ENCODE measurements at regions not wholly inside any gene's neighbourhood (a gene's known extent, or its start where the extent isn't known, plus 50 kb on each side); places are given as distances from the start of the nearest gene placed in this dataset.

DNA sequence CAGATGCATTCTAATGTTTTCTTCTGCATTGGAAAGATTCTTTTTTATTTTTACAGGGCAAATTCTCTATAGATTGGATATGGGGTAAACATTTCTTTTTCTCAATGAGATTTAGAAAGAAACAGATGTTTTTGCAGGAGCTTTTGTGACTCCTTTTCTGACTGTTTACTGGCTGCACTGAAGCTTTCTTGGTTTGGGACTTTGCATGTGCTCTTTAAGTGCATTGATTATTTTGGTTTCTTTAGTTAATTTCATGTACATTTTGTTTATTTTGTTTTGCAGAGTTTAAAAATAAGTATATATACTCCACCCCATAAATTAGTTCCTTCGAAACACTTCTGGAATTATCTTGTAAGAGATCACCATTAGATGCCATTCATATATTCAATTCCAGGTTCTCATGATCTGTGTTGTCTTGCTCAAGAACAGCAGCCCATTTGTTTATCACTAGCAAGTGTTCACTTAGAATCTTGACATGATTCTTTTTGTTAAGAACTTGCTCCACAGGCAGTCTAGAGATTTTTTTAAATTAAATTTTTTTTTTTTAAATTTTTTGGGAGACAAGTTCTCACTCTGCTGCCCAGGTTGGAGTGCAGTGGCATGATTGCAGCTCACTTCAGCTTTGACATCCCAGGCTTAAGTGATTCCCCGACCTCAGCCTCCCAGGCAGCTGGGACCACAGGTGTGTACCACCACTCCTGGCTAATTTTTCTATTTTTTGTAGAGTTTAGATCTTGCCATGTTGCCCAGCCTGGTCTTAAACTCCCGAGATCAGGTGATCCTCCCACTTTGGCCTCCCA lies 233.7 kb downstream of the MYCN start:
- no peaks in the 10 kb centered on the region for H3K4me1 ChIP-seq (ENCODE audit: control insufficient read depth in 5 of 5, insufficient read depth in 5 of 5, low read length in 5 of 5)
- H3K36me3 ChIP-seq (ENCODE audit: control insufficient read depth in 4 of 4, insufficient read depth in 4 of 4, low read length in 4 of 4) = no peaks in the 10 kb centered on the region
- no peak overlapping the region for H3K27ac ChIP-seq (ENCODE audit: low read depth in 1 of 2, low read length in 1 of 2)
- 83 to 85% methylated on average over 3 of the region's 3 CpGs for WGBS, 2 donors
- no peak overlapping the region for H3K4me3 ChIP-seq
- no peaks in the 10 kb centered on the region for H3K27me3 ChIP-seq (ENCODE audit: control insufficient read depth in 3 of 3, insufficient read depth in 3 of 3, low read length in 2 of 3)
- no peak overlapping the region for H3K9ac ChIP-seq (ENCODE audit: insufficient read depth in 1 of 2, low read length in 2 of 2)
- ATAC-seq (ENCODE audit: insufficient read depth, low FRiP score) = no peak
- DNase-seq = no peak
- TF ChIP-seq, protein P1, sequence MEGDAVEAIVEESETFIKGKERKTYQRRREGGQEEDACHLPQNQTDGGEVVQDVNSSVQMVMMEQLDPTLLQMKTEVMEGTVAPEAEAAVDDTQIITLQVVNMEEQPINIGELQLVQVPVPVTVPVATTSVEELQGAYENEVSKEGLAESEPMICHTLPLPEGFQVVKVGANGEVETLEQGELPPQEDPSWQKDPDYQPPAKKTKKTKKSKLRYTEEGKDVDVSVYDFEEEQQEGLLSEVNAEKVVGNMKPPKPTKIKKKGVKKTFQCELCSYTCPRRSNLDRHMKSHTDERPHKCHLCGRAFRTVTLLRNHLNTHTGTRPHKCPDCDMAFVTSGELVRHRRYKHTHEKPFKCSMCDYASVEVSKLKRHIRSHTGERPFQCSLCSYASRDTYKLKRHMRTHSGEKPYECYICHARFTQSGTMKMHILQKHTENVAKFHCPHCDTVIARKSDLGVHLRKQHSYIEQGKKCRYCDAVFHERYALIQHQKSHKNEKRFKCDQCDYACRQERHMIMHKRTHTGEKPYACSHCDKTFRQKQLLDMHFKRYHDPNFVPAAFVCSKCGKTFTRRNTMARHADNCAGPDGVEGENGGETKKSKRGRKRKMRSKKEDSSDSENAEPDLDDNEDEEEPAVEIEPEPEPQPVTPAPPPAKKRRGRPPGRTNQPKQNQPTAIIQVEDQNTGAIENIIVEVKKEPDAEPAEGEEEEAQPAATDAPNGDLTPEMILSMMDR (IDR thresholded peaks at IDR 0.05; ENCODE audit: control extremely low read depth, extremely low read depth) = no peak
- no peaks in the 10 kb centered on the region for H3K9me3 ChIP-seq (ENCODE audit: control insufficient read depth in 4 of 4, insufficient read depth in 3 of 4, low read length in 3 of 4)

DNA sequence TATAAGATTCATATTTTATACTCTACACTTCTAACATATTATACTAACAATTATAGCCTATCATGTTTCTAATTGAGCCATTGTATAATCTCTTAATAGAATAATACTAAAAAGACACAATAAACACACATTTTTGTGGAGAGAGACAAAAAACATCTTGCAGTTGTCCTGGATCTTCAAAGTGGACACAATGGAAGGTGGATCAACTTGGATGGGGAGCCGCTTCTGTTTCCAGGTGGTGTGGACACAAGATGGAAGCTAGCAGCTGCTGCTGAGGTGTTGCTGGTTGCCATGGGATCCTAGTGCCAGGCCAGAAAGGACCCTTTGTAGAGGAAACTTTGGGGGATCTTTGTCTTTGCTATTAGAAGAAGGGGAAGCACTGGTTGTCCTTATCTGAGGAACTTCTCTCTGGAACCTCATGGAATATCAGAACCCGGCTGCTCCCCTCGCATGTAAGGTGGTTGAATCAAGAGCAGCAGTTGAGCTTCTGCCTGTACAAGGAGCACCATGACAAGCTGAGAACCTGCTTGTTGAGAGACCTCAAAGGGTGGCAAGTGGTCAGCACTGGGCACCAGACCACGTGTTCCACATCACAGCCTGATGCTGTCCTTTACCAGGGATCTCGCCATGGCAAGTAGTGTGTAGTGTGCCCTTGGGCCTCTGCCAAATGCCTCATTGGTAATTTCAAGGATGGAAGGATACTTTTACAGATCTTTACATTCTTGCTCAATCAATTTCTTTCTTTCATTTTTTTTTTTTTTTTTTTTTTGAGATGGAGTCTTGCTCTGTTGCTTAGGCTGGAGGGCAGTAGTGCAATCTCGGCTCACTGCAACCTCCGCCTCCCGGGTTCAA lies 232.2 kb downstream of the MYCN start:
- Histone ChIP-seq H3K36me3 (ENCODE audit: control insufficient read depth in 4 of 4, insufficient read depth in 4 of 4, low read length in 4 of 4) (no peaks in the 10 kb centered on the region), H3K4me1 (ENCODE audit: control insufficient read depth in 5 of 5, insufficient read depth in 5 of 5, low read length in 5 of 5) (no peaks in the 10 kb centered on the region), H3K4me3 (no peak overlapping the region), H3K27me3 (ENCODE audit: control insufficient read depth in 3 of 3, insufficient read depth in 3 of 3, low read length in 2 of 3) (no peaks in the 10 kb centered on the region), H3K9me3 (ENCODE audit: control insufficient read depth in 4 of 4, insufficient read depth in 3 of 4, low read length in 3 of 4) (no peaks in the 10 kb centered on the region), H3K9ac (ENCODE audit: insufficient read depth in 1 of 2, low read length in 2 of 2) (no peak overlapping the region), H3K27ac (ENCODE audit: low read depth in 1 of 2, low read length in 1 of 2) (no peak overlapping the region)
- 96% methylated on average over 8 of the region's 8 CpGs for WGBS, 2 donors
- ATAC-seq (ENCODE audit: insufficient read depth, low FRiP score) (no peak), DNase-seq (no peak)
- TF ChIP-seq, protein P1 (IDR thresholded peaks at IDR 0.05; ENCODE audit: control extremely low read depth, extremely low read depth) = no peak

DNA sequence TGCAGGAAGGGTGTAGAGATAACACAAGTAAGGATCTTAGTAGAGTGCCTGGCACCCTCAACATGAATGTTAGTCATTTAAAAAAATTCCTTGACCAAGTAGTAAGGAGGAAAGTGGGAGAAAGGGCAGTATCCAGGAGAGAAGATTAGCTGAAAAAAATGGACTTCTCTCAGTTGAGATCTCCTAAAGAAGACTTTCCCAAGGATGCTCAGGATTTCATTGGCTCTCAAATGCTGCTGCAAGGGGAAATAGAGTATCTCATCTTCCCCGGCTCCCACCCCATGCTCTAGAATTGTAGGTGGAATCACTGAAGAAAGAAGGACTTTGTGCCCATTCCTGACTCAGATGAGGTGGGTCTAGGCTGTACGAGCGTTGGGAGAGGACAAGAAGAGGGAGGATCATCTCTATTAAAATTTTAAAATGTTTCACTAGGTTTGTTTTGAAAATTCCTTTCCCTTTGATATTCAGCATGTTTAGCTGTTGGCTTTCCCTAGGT lies 231.1 kb downstream of the MYCN start:
- no peak overlapping the region for H3K27ac ChIP-seq (ENCODE audit: low read depth in 1 of 2, low read length in 1 of 2)
- no peaks in the 10 kb centered on the region for H3K36me3 ChIP-seq (ENCODE audit: control insufficient read depth in 4 of 4, insufficient read depth in 4 of 4, low read length in 4 of 4)
- H3K4me1 ChIP-seq (ENCODE audit: control insufficient read depth in 5 of 5, insufficient read depth in 5 of 5, low read length in 5 of 5) = no peaks in the 10 kb centered on the region
- WGBS, 2 donors = 95 to 96% methylated on average over 3 of the region's 3 CpGs
- H3K9me3 ChIP-seq (ENCODE audit: control insufficient read depth in 4 of 4, insufficient read depth in 3 of 4, low read length in 3 of 4) = no peaks in the 10 kb centered on the region
- no peak overlapping the region for H3K4me3 ChIP-seq
- H3K9ac ChIP-seq (ENCODE audit: insufficient read depth in 1 of 2, low read length in 2 of 2) = no peak overlapping the region
- no peak for ATAC-seq (ENCODE audit: insufficient read depth, low FRiP score)
- H3K27me3 ChIP-seq (ENCODE audit: control insufficient read depth in 3 of 3, insufficient read depth in 3 of 3, low read length in 2 of 3) = peaks cover 0 to 4% (median 0%) of the 10 kb centered on the region in 3 donors
- TF ChIP-seq, protein P1 (IDR thresholded peaks at IDR 0.05; ENCODE audit: control extremely low read depth, extremely low read depth) = no peak
- no peak for DNase-seq
